Activated CD4-positive, CD25-positive, alpha-beta regulatory T cell (primary cell): ENCODE measurements at regions not wholly inside any gene's neighbourhood (a gene's known extent, or its start where the extent isn't known, plus 50 kb on each side); places are given as distances from the start of the nearest gene placed in this dataset.

Source experiments
- DNase-seq, 4 experiments: peaks; one replicate each; lab custom pipeline; 2025; lab: John Stamatoyannopoulos, UW

DNA sequence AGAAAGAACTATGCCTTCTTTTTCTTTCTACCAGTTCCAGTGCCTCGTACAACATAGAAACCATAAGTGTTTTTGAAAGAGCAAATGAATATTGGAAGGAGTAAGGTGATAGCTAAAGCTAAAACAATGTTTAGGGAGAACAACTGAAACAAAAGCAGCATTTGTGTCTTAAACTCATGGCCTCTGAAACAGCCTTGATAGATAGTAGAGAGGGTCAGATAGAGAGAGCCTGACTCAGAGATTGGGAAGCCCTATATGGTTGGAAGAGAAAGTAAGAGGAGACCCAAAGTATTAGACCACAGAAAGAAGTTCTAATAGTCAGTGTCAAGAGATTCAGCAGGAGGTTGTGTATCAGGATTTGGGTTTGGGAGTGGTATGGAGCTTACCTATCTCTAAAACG is 79.6 kb upstream of the IFNG-AS1 start:
- no peak for DNase-seq

DNA sequence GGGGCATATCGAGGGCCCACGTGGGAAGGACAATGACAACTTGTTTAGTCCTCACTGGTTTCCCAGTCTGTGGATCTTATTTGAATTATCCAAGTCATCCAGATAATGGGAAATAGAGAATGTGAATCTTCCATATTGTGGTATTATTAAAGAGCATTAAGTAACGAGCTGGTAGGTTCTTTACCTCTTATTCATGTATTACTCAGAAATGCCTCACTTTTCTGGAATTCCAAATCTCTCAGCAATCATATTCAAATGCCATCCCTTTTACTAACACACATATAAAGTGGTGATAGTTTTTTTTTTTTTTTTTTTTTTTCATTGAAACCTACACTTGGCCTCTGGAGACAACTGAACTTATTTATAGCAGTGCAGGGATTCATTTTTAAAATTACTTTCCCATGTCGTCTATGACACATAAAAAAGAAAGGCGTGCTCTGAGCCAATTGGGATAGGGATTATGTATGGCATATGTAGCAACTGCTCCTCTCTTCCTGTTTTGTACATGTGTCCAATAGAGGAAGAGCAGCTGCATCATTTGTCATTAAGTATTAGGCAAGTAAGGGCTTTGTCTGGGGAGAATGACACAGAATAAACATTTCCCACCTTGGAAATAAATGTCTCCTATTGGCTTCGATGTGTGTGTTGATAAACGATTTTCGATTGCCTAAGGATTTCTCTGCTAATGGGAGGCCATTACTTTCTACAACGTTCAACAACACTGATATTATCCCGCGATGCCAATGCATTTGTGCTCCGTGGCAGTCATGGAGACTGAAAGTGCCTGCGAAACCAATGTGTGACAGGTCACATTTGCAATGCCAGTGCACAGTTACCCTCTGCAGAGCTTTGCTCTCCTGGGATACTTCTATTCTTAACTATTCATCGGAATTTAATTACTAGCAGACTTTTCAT is 78.6 kb upstream of the IFNG-AS1 start:
- DNase-seq: no peak

DNA sequence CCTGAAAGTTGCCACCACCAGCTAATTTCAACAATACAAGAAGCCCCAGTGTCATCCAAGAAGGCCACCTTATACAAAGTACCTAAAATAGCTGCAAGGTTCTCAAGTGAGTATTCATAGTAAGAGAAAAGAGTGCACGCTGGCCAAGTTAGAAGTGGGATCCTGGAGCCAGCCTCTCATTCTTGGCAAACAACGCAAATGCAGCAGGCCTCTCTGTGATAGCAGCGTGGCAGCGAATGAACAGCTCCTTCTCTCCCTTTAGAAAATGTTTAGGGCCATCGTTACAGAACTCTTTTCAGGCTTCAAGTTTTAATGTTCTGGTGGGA is 78.0 kb upstream of the IFNG-AS1 start:
- no peak for DNase-seq

DNA sequence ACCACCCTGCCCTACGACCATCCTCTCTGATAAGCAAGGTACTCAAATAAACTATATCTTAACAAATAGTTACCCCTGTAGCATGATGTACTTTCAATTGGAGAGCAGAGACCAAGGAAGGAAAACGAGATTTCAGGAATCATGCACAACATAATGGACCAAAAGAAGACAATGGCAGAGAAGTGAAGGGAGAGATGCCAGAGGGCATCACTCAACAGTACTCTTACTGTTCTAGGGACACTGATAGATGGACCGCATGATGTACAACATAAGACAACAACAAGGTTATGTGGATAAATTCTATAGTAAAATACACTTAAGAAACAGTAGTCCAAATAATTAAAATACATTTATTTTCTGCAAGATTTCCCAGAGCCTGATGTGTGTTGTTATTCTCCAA is 77.5 kb upstream of the IFNG-AS1 start:
- no peak for DNase-seq

DNA sequence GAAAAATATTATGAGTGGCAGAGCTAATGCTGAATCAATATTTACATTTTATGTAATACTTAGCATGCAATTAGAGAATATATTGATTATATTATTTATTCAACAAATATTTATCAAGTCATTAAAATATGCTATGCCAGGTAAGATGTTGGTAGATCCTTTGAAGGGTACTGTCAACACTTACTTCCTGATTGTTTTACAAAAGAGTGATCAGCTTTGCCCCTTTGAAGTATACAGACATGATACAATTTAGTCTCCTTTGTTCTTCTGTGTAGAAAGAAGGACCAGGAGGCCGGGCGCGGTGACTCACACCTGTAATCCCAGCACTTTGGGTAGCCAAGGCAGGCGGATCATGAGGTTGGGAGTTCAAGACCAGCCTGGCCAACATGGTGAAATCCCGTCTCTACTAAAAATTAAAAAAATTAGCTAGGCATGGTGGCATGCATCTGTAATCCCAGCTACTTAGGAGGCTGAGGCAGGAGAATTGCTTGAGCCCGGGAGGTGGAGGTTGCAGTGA is 73.9 kb upstream of the IFNG-AS1 start:
- no peak for DNase-seq

DNA sequence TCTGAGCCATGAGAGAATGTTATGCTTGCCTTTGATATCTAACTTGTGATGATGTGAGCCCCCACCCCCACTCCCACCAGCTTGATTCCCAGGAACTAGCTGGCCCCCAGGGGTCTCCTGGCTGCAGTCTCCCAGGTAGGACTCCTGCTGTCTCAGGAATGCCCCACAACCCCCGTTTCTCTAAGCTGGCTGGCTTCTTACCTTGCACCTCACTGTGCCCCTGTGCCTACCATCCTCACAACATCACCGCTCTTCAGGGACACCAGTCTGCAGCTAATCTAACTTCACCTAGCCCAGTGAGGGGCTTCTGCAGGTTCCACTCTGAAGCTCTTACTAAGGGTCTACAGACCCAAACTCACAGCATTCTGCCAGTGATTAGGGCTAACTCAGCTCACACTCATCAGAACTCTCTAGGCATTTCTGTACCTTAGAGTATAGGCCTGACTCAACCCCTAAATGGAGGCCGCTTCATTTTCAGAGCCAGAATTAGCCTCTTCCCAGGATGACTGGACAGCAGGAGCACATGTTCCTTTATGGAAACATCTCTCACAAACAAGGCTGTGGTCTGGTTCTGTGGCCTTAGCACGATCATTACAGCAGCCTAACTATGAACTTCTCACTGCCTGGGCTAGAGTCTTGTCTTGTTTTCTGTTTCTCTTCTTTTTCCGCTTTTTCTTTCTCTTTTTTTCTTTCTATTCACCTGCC is 72.8 kb upstream of the IFNG-AS1 start:
- no peak for DNase-seq

DNA sequence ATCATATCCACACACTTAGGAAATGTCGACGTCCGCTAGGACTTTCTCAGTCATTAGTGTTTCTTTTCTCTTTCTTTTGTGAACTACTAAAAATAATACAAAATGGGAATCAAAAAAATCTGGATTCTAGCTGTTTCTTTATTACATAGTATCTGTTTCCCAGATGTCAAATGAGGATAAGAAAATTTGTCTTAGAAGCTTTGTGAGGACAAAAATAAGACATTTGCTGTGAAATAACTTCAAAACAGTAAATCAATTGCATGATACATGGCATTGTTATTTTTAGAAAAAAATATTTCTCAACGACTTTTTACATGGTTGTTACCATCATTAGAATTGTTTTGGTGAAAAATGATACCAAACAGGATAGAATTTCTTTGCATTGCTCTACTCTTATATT is 71.4 kb upstream of the IFNG-AS1 start:
- no peak for DNase-seq

DNA sequence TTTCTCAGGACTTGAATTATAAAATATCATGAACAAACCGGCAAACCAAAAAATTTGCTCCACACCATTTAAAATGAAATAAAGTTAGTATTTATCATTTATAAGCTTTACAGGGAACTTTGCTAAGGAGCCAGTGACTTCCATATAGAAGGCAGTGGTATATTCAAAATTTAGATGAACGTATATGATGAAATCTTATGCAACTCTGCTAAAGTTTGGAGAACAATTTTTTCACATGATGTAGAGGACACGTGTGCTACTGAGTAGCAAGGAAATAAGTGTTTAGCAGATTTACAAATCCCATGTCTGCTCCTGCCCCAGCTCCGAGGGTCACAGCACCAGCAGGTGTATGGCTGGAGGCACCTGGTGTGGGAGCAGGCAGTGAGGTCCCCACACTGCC is 70.8 kb upstream of the IFNG-AS1 start:
- no peak for DNase-seq

DNA sequence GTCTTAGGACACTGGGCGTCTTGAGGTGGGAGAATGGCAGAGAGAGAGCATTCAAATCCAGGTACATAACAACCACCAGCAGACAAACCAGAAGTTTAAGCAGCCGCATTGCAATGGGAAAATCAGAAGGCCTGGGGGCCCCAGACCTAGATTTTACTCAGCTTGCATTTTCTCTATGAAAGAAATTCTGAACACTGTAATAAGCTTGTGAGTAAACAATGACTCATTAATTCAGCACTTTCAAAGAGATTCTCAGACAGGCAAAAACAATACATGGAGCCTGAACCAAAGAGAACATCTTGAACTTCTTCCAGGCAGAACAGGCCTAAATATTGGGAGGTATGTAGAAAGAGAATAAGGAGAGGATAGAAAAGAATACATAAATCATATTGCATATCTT is 69.8 kb upstream of the IFNG-AS1 start:
- DNase-seq: no peak

DNA sequence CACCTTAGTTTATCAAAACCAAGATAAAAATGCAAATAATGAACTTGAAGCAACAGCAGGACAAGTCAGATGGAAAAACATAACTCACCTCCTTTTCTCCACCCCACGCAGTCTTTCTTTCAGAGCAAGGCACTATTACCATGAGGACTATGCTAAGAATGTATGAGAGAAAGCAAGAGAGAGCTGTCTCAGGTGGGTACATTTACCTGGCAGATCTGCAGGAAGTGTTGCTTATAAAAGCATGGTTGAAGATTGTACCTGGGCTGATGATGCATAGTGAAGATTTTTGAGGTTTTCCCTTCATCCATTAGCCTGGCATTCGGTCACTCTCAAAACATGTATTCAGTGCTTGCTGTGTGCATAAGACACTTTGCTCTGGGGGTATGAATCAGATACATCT is 68.8 kb upstream of the IFNG-AS1 start:
- DNase-seq: no peak

DNA sequence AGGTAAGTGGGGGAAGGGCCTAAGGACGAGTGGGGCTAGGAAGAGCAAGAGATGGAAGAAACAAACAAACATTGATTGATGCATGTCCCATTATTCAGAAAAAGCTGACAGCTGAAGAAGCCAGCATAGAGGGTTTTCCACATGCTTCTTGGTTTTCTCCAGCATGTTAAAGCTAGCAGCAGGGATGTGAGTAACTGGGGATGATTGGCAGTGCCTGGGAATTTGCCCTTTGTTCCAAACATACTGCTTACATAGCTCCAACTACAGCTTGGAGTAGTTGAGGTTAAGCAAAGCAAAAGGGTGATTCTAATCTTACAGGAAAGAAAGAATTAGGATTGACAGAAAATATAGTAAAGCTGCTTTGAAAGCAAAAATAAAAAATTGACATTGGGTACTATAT is 68.0 kb upstream of the IFNG-AS1 start:
- DNase-seq: no peak

DNA sequence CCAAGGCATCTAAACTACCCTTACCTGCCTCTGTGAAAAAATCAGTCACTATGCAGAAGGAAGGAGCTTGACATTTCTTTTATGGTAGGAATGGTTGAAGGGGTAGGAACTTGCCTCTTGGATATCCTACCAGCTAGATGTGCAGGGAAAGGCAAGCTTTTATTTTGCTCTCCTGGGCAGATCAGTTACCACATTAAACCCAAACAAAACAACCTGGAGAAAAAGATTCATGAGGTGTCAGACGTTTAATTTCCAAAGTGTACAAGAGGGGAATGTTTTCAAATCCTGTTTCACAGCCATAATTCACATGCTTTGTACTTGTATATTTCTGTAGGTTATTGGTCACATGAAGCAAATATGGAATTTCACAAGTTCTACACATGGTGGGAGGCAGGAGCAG is 67.0 kb upstream of the IFNG-AS1 start:
- no peak for DNase-seq

DNA sequence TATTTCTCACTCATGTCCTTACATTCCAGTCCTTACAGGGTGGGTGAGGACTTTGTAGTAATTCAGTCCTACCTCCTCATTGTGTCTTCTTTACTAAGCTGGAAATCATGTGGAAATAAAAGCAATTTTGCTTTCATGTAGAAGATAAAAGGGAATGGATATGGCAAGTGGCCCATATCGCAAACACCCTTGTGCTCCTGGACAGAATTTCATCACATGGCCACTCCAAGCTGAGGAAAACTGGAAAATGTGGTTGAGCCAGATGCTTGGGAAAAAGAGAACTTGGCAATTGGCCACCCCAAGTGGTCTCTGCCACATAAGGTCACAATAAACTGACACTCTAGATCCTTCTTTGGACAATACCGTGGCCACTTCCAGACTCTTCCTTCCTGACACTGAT is 64.2 kb upstream of the IFNG-AS1 start:
- no peak for DNase-seq

DNA sequence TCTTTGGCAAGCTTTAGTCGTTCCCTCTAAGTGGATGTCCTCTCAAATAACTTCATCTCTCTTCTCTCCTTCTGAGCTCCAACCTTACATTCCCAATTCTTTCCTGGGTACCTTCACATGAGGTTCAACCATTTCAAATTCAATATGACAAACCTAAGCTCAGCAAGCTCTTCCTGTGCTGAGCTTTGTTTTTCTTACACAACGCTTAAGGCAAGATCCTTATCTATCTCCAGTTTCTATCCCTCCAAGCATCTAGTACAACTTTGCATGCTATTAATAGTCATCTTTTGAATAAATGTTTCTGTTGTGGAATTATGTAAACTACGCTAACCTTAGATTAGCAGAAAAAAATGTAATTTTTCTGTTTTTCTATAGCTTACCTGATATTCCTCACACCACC is 63.7 kb upstream of the IFNG-AS1 start:
- no peak for DNase-seq

DNA sequence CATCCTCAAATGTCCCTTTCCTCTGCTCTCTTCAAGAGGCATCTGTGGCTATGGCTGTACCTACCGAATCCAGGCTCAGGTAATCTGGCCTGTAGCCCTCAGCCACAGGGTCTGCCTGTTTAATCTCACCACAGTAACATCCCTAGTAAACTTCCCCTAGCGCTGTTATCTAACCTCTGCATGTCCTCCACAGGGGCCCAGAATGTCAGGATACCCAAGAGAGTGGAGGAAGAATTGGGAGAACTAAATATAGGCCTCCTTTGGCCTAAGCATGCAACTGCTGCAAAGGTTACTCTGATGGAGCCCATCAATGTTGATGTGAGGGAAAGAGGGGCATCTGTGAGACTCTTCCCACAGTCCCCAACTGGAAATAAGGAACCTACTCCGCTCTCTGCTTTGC is 63.2 kb upstream of the IFNG-AS1 start:
- no peak for DNase-seq

DNA sequence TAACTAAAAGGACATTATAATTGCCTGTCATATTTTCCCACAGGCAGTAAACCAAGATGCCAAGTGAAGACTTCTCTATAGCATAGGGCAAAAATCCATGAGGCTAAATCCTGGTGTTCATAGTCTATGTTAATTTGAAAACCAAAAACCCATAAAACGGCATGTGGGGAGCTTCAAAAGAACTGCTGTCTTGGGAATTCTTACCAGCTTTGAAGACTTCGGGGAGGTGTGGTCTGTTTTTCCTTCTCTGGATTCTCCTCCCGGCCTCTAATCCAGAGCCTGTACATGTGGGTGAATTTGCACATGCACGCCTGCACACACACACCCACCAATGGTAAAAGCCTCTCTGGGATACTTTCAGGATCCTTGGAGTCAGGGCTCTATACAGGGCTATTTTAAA is 61.9 kb upstream of the IFNG-AS1 start:
- DNase-seq: no peak

DNA sequence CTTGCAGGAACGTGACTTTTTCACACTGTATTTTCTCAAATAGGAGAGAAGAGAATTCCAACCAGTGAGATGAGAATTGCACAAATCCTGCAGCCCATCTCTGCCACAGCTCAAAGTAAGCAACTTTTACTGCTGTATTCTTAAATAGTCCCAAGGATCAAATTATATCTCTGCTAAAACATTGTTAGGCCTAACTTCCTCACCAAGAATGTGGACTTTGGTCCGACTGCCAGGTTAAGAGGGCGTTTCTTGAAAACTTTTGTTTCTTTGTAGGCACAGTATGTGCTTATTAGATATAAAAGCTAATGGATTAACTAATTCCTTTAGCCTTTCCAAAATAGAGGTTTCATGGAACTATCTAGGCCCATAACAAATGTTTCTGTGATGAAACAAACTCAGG is 61.4 kb upstream of the IFNG-AS1 start:
- DNase-seq: no peak

DNA sequence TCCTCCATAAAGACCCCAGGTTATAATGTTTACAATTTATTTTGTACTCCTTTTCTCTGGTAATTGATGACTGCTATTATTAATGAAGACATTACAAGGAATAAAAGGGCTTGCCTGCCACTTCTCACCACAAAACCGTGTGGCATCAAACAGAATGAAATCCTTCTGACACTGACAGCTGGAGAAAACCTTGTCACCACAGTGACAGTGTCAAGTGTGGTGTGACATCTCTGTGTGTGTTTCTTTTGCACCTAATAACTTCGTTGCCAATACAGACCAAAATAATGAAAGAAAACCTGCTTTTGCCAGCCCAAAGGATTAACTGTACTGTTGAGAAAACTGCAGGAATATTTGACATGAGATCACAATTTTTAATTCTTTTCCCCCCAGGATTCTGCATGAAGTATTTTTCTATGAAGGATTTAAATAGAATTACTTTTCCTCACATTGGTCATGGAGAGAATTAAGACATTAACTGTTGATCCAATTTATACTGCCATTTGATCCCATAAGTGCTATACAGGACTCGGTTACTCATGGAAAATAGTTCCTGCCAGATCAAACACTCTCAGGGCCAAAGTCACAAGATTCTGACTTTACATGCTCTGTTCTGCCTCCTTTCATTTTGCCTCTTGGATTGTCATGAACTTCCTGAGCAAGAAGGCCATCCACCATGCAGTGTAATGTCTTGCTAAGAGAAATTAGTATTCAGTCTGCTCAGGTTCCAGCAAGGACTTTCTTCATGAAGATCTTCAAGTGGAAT is 60.4 kb upstream of the IFNG-AS1 start:
- no peak for DNase-seq

DNA sequence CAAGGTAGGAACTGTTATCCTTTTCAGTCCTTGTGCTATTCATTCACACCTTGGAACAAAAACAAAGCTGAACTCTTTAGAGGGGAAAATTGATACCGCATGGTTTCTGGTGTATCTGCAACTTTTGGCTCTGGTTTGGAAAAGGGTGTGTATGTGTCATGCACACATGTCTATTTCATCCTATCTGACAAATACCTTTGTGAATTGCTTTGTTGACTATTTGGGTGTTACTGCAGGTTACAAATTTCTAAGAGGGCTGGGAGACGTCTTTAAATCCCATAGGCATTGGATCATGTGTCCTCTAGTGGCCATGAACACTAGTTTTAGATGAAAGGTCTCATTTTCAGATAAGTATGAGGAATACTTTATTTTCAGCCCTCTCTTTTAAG is 59.9 kb upstream of the IFNG-AS1 start:
- DNase-seq: no peak

DNA sequence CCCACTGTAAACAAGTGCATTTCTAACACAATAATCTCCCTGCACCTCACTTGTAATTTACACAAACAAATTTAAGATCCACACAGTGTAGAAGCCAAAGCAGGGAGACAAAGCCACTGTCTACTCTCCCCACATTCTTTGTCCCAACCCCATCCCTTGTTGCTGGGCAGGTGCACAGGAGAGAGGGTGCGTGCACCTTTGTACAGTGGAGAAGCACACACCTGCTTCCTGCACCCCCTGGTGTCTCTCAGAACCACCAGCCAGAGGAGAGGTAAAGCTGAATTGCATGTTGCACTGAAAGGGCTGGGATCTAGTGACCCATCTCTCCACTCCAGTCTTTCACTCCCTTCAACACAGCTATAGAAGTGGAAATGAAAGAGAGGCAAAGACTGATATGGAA is 51.4 kb upstream of the IFNG-AS1 start:
- no peak for DNase-seq
